ENCODE measurements at regions not wholly inside any gene's neighbourhood (a gene's known extent, or its start where the extent isn't known, plus 50 kb on each side); places are given as distances from the start of the nearest gene placed in this dataset.

DNA sequence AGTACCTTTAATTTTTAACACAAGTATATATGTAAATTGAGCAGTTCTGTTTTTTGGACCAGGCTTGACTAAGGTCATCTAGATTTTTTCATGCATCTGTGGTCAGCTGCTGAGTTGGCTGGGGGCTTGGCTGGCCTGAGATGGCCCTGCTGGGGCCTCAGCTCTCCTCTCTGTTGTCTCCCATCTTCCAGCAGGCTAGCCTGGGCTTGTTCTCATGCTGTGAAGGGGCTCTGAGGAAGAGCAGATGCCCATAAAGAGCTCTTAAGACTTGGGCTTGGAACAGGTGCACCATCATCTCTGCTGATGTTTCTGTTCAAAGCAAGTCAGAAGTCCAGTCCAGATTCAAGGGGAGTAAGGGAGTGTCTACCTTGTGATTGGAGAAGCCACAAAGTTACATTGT lies 51.2 kb upstream of the TNR start:
- no peak overlapping the region for H3K4me3 ChIP-seq (ENCODE audit: low read depth, low read length)
- TF ChIP-seq, protein P1, sequence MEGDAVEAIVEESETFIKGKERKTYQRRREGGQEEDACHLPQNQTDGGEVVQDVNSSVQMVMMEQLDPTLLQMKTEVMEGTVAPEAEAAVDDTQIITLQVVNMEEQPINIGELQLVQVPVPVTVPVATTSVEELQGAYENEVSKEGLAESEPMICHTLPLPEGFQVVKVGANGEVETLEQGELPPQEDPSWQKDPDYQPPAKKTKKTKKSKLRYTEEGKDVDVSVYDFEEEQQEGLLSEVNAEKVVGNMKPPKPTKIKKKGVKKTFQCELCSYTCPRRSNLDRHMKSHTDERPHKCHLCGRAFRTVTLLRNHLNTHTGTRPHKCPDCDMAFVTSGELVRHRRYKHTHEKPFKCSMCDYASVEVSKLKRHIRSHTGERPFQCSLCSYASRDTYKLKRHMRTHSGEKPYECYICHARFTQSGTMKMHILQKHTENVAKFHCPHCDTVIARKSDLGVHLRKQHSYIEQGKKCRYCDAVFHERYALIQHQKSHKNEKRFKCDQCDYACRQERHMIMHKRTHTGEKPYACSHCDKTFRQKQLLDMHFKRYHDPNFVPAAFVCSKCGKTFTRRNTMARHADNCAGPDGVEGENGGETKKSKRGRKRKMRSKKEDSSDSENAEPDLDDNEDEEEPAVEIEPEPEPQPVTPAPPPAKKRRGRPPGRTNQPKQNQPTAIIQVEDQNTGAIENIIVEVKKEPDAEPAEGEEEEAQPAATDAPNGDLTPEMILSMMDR (IDR thresholded peaks at IDR 0.05; ENCODE audit: insufficient read depth, low read depth, low read length, missing control alignments) = no peak
- DNase-seq (ENCODE audit: low read depth) = no peak

DNA sequence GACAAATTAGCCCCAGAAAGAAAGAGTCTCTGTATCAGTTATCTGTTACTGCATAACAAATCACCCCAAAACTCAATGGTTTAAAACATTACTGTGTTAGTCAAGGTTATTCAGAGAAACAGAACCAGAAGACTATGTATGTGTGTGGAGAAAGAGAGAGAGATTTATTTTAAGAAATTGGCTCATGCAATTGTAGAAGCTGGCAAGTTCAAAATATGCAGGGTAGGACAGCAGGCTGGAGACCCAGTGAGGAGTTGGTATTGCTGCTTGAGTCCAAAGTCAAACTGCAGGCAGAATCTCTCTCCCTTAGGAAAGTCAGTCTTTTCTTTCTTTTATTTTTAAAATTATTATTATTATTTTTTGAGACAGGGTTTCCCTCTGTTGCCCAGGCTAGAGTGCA lies 50.2 kb upstream of the TNR start:
- H3K4me3 ChIP-seq (ENCODE audit: low read depth, low read length) = no peak overlapping the region
- DNase-seq (ENCODE audit: low read depth) = no peak
- TF ChIP-seq, protein P1 (IDR thresholded peaks at IDR 0.05; ENCODE audit: insufficient read depth, low read depth, low read length, missing control alignments) = no peak

All from GM12865 (cell line).